HG02588 (cell line): ENCODE measurements at regions not wholly inside any gene's neighbourhood (a gene's known extent, or its start where the extent isn't known, plus 50 kb on each side); places are given as distances from the start of the nearest gene placed in this dataset.

Experiments used
- ATAC-seq: cut with Tn5 transposase; IDR thresholded peaks from one replicate; pipeline ENCODE4 v1.9.1; 2021; ENCODE audit warnings: mild to moderate bottlenecking, moderate library complexity; ENCODE audit not compliant: unreplicated experiment

- no peak for ATAC-seq
These were observed 666.0 kb downstream of the DSC3 start for GRCh38 chr18:30376515-30376914.

- no peak for ATAC-seq
These were observed 680.5 kb downstream of the DSC3 start for GRCh38 chr18:30361864-30362540.

- no peak for ATAC-seq
These were observed 683.0 kb downstream of the DSC3 start for GRCh38 chr18:30359521-30359920.

GRCh38 chr18:30358555-30358954 is 684.0 kb downstream of the DSC3 start:
- ATAC-seq = no peak

- ATAC-seq = no peak
These were observed 689.9 kb downstream of the DSC3 start for GRCh38 chr18:30352551-30353168.

- ATAC-seq = no peak
These were observed 692.3 kb downstream of the DSC3 start for GRCh38 chr18:30350263-30350662.

GRCh38 chr18:30343090-30343489 is 699.5 kb downstream of the DSC3 start:
- ATAC-seq = no peak

GRCh38 chr18:30342675-30343074 is 699.9 kb downstream of the DSC3 start:
- no peak for ATAC-seq

GRCh38 chr18:30334781-30335180 is 707.8 kb downstream of the DSC3 start:
- ATAC-seq = no peak

GRCh38 chr18:30333310-30333709 is 709.2 kb downstream of the DSC3 start:
- no peak for ATAC-seq

- ATAC-seq = no peak
These were observed 713.7 kb downstream of the DSC3 start for GRCh38 chr18:30328839-30329238.

- no peak for ATAC-seq
These were observed 740.4 kb downstream of the DSC3 start for GRCh38 chr18:30302181-30302580.

GRCh38 chr18:30298769-30299168 is 743.8 kb downstream of the DSC3 start:
- ATAC-seq = no peak

GRCh38 chr18:30288662-30289414 is 753.7 kb downstream of the DSC3 start:
- ATAC-seq = no peak

- ATAC-seq = peak; percentile 59
These were observed 761.6 kb downstream of the DSC3 start for GRCh38 chr18:30280861-30281470.

- no peak for ATAC-seq
These were observed 762.4 kb downstream of the DSC3 start for GRCh38 chr18:30280186-30280585.

GRCh38 chr18:30277676-30278075 is 764.9 kb downstream of the DSC3 start:
- ATAC-seq = no peak

- ATAC-seq = no peak
These were observed 770.8 kb downstream of the DSC3 start for GRCh38 chr18:30271716-30272115.

GRCh38 chr18:30265190-30265589 is 777.4 kb downstream of the DSC3 start:
- ATAC-seq = no peak

- ATAC-seq = no peak
These were observed 788.2 kb downstream of the DSC3 start for GRCh38 chr18:30254331-30254730.

GRCh38 chr18:30248056-30248455 is 794.5 kb downstream of the DSC3 start:
- no peak for ATAC-seq
